Stimulated activated memory B cell treated with anti-CD40 and anti-IgM and Interleukin-4, amounts not matched to agents 10 μg/mL and 1 μg/mL and 100 μg/mL, for 72 hours (primary cell): ENCODE measurements at regions not wholly inside any gene's neighbourhood (a gene's known extent, or its start where the extent isn't known, plus 50 kb on each side); places are given as distances from the start of the nearest gene placed in this dataset.

ENCODE experiments used
- ATAC-seq: fragments of 150-1000 bp; cut with Tn5 transposase; 2 replicates; pipeline ENCODE4 v1.10.0; 2021
- H3K27ac Mint-ChIP-seq: one replicate; pipeline ENCODE4 v1.8.0; 2022; ENCODE audit warnings: mild to moderate bottlenecking, mixed read lengths
- H3K27me3 Mint-ChIP-seq: one replicate; pipeline ENCODE4 v1.8.0; 2022; ENCODE audit warnings: mixed read lengths
- H3K36me3 Mint-ChIP-seq: one replicate; pipeline ENCODE4 v1.8.0; 2022; ENCODE audit warnings: mixed read lengths
- H3K4me1 Mint-ChIP-seq: one replicate; pipeline ENCODE4 v1.8.0; 2022; ENCODE audit warnings: mixed read lengths
- H3K4me3 Mint-ChIP-seq: one replicate; pipeline ENCODE4 v1.8.0; 2022; ENCODE audit warnings: mild to moderate bottlenecking, moderate library complexity, mixed read lengths
- H3K9me3 Mint-ChIP-seq: one replicate; pipeline ENCODE4 v1.8.0; 2022; ENCODE audit warnings: mixed read lengths

GRCh38 chr22:49154433-49154832 lies 673.2 kb downstream of the BRD1 start:
- Mint-ChIP-seq H3K27ac (no peak overlapping the region), H3K36me3 (no peaks in the 10 kb centered on the region)

GRCh38 chr22:49153921-49154320 lies 673.8 kb downstream of the BRD1 start:
- no peaks in the 10 kb centered on the region for H3K36me3 Mint-ChIP-seq
- H3K27ac Mint-ChIP-seq = no peak overlapping the region
- H3K27me3 Mint-ChIP-seq = peaks cover 22% of the 10 kb centered on the region
- no peak overlapping the region for H3K4me3 Mint-ChIP-seq
- ATAC-seq = no peak
- no peaks in the 10 kb centered on the region for H3K4me1 Mint-ChIP-seq
- H3K9me3 Mint-ChIP-seq = peaks cover 5% of the 10 kb centered on the region

More at GRCh38 chr22:49154433-49154832, 673.2 kb downstream of the BRD1 start:
- Mint-ChIP-seq H3K27me3 (peaks cover 16% of the 10 kb centered on the region), H3K9me3 (peaks cover 5% of the 10 kb centered on the region), H3K4me3 (no peak overlapping the region), H3K4me1 (no peaks in the 10 kb centered on the region)
- ATAC-seq = no peak

GRCh38 chr22:49152939-49153770 lies 674.5 kb downstream of the BRD1 start:
- no peak for ATAC-seq
- Mint-ChIP-seq H3K4me1 (no peaks in the 10 kb centered on the region), H3K9me3 (peaks cover 5% of the 10 kb centered on the region), H3K27me3 (peaks cover 29% of the 10 kb centered on the region), H3K27ac (no peak overlapping the region), H3K4me3 (no peak overlapping the region), H3K36me3 (no peaks in the 10 kb centered on the region)

- no peaks in the 10 kb centered on the region for H3K4me1 Mint-ChIP-seq
- no peaks in the 10 kb centered on the region for H3K36me3 Mint-ChIP-seq
- peak; percentile 3 for ATAC-seq
- peaks cover 37% of the 10 kb centered on the region for H3K27me3 Mint-ChIP-seq
- no peak overlapping the region for H3K27ac Mint-ChIP-seq
- no peak overlapping the region for H3K4me3 Mint-ChIP-seq
- H3K9me3 Mint-ChIP-seq = peaks cover 5% of the 10 kb centered on the region
Observed at GRCh38 chr22:49152127-49152938, 675.3 kb downstream of the BRD1 start.

GRCh38 chr22:49151256-49152126 lies 676.2 kb downstream of the BRD1 start:
- no peak overlapping the region for H3K4me3 Mint-ChIP-seq
- H3K27me3 Mint-ChIP-seq = peaks cover 43% of the 10 kb centered on the region
- H3K9me3 Mint-ChIP-seq = peaks cover 5% of the 10 kb centered on the region
- H3K27ac Mint-ChIP-seq = no peak overlapping the region
- H3K4me1 Mint-ChIP-seq = no peaks in the 10 kb centered on the region
- no peaks in the 10 kb centered on the region for H3K36me3 Mint-ChIP-seq
- ATAC-seq = peak; percentile 4

GRCh38 chr22:49150801-49151221 lies 676.9 kb downstream of the BRD1 start:
- H3K9me3 Mint-ChIP-seq = peaks cover 2% of the 10 kb centered on the region
- no peak for ATAC-seq
- H3K4me3 Mint-ChIP-seq = no peak overlapping the region
- H3K27me3 Mint-ChIP-seq = peaks cover 44% of the 10 kb centered on the region
- H3K4me1 Mint-ChIP-seq = no peaks in the 10 kb centered on the region
- H3K36me3 Mint-ChIP-seq = no peaks in the 10 kb centered on the region
- no peak overlapping the region for H3K27ac Mint-ChIP-seq

GRCh38 chr22:49149721-49150608 lies 677.7 kb downstream of the BRD1 start:
- H3K36me3 Mint-ChIP-seq = no peaks in the 10 kb centered on the region
- no peak for ATAC-seq
- H3K4me3 Mint-ChIP-seq = no peak overlapping the region
- no peak overlapping the region for H3K27ac Mint-ChIP-seq
- no peaks in the 10 kb centered on the region for H3K4me1 Mint-ChIP-seq
- H3K9me3 Mint-ChIP-seq = no peaks in the 10 kb centered on the region
- H3K27me3 Mint-ChIP-seq = peaks cover 44% of the 10 kb centered on the region

GRCh38 chr22:49148895-49149418 lies 678.7 kb downstream of the BRD1 start:
- no peaks in the 10 kb centered on the region for H3K36me3 Mint-ChIP-seq
- H3K4me3 Mint-ChIP-seq = no peak overlapping the region
- no peaks in the 10 kb centered on the region for H3K9me3 Mint-ChIP-seq
- no peak for ATAC-seq
- peaks cover 44% of the 10 kb centered on the region for H3K27me3 Mint-ChIP-seq
- no peak overlapping the region for H3K27ac Mint-ChIP-seq
- H3K4me1 Mint-ChIP-seq = no peaks in the 10 kb centered on the region

- no peaks in the 10 kb centered on the region for H3K9me3 Mint-ChIP-seq
- H3K27me3 Mint-ChIP-seq = peaks cover 44% of the 10 kb centered on the region
- no peaks in the 10 kb centered on the region for H3K4me1 Mint-ChIP-seq
- H3K36me3 Mint-ChIP-seq = no peaks in the 10 kb centered on the region
- no peak for ATAC-seq
- H3K27ac Mint-ChIP-seq = no peak overlapping the region
- no peak overlapping the region for H3K4me3 Mint-ChIP-seq
Observed at GRCh38 chr22:49147617-49148175, 680.0 kb downstream of the BRD1 start.

GRCh38 chr22:49147171-49147570 lies 680.5 kb downstream of the BRD1 start:
- no peak for ATAC-seq
- Mint-ChIP-seq H3K36me3 (no peaks in the 10 kb centered on the region), H3K27ac (no peak overlapping the region), H3K27me3 (peaks cover 44% of the 10 kb centered on the region), H3K9me3 (no peaks in the 10 kb centered on the region), H3K4me1 (no peaks in the 10 kb centered on the region), H3K4me3 (no peak overlapping the region)

- Mint-ChIP-seq H3K9me3 (no peaks in the 10 kb centered on the region), H3K27me3 (peaks cover 48% of the 10 kb centered on the region), H3K27ac (no peak overlapping the region), H3K4me3 (no peak overlapping the region), H3K4me1 (no peaks in the 10 kb centered on the region), H3K36me3 (no peaks in the 10 kb centered on the region)
- ATAC-seq = no peak
Observed at GRCh38 chr22:49146511-49146910, 681.2 kb downstream of the BRD1 start.

GRCh38 chr22:49143812-49144211 lies 683.9 kb downstream of the BRD1 start:
- Mint-ChIP-seq H3K9me3 (peaks cover under 1% of the 10 kb centered on the region), H3K27me3 (peaks cover 35% of the 10 kb centered on the region), H3K4me3 (no peak overlapping the region), H3K4me1 (no peaks in the 10 kb centered on the region), H3K27ac (no peak overlapping the region), H3K36me3 (no peaks in the 10 kb centered on the region)
- no peak for ATAC-seq

GRCh38 chr22:49142891-49143290 lies 684.8 kb downstream of the BRD1 start:
- Mint-ChIP-seq H3K9me3 (peaks cover 9% of the 10 kb centered on the region), H3K4me3 (no peak overlapping the region), H3K4me1 (no peaks in the 10 kb centered on the region), H3K27ac (no peak overlapping the region), H3K27me3 (peaks cover 35% of the 10 kb centered on the region), H3K36me3 (no peaks in the 10 kb centered on the region)
- no peak for ATAC-seq

GRCh38 chr22:49142296-49142695 lies 685.4 kb downstream of the BRD1 start:
- Mint-ChIP-seq H3K9me3 (peaks cover 9% of the 10 kb centered on the region), H3K4me3 (no peak overlapping the region)
- no peak for ATAC-seq

More at GRCh38 chr22:49142296-49142695, 685.4 kb downstream of the BRD1 start:
- peaks cover 36% of the 10 kb centered on the region for H3K27me3 Mint-ChIP-seq
- H3K27ac Mint-ChIP-seq = no peak overlapping the region
- H3K36me3 Mint-ChIP-seq = no peaks in the 10 kb centered on the region
- H3K4me1 Mint-ChIP-seq = no peaks in the 10 kb centered on the region
